ENCODE measurements at regions not wholly inside any gene's neighbourhood (a gene's known extent, or its start where the extent isn't known, plus 50 kb on each side); places are given as distances from the start of the nearest gene placed in this dataset.

GRCh38 chr3:178056868-178057267 is 479.4 kb upstream of the KCNMB2 start:
- 76 to 88% methylated on average over 1 of the region's 1 CpG for WGBS, 2 donors
- no peak for DNase-seq
- Histone ChIP-seq H3K36me3 (no peaks in the 10 kb centered on the region), H3K27me3 (no peaks in the 10 kb centered on the region), H3K4me1 (no peaks in the 10 kb centered on the region), H3K4me3 (no peak overlapping the region), H3K9me3 (no peaks in the 10 kb centered on the region), H3K27ac (no peak overlapping the region)
- no peak for FAIRE-seq
- TF ChIP-seq CTCF (IDR thresholded peaks at IDR 0.05) = no peak
- intact Hi-C loops (cut with DNase I) = no loop called here
- ATAC-seq = no peak

- intact Hi-C loops (cut with DNase I) = no loop called here
- no peaks in the 10 kb centered on the region for H3K4me1 ChIP-seq
- H3K9me3 ChIP-seq = no peaks in the 10 kb centered on the region
- DNase-seq = no peak
- ATAC-seq = no peak
- WGBS, 2 donors = 69 to 71% methylated on average over 6 of the region's 6 CpGs
- H3K27me3 ChIP-seq = no peaks in the 10 kb centered on the region
- no peak overlapping the region for H3K4me3 ChIP-seq
- no peak for FAIRE-seq
- no peak for TF ChIP-seq CTCF (IDR thresholded peaks at IDR 0.05)
- H3K36me3 ChIP-seq = no peaks in the 10 kb centered on the region
- no peak overlapping the region for H3K27ac ChIP-seq
Measured at GRCh38 chr3:178058629-178059028, 477.6 kb upstream of the KCNMB2 start.

- H3K27ac ChIP-seq = no peak overlapping the region
- no peaks in the 10 kb centered on the region for H3K9me3 ChIP-seq
- ATAC-seq = no peak
Measured at GRCh38 chr3:178059119-178059518, 477.1 kb upstream of the KCNMB2 start.

GRCh38 chr3:178059836-178060235 is 476.4 kb upstream of the KCNMB2 start:
- Histone ChIP-seq H3K4me3 (no peak overlapping the region), H3K27me3 (no peaks in the 10 kb centered on the region), H3K4me1 (no peaks in the 10 kb centered on the region), H3K36me3 (no peaks in the 10 kb centered on the region), H3K27ac (no peak overlapping the region), H3K9me3 (no peaks in the 10 kb centered on the region)
- TF ChIP-seq CTCF (IDR thresholded peaks at IDR 0.05) = no peak
- WGBS, 2 donors = 82 to 90% methylated on average over 6 of the region's 6 CpGs
- ATAC-seq = no peak
- intact Hi-C loops (cut with DNase I) = no loop called here
- FAIRE-seq = no peak
- DNase-seq = no peak

More at GRCh38 chr3:178059119-178059518, 477.1 kb upstream of the KCNMB2 start:
- intact Hi-C loops (cut with DNase I) = no loop called here
- no peak for TF ChIP-seq CTCF (IDR thresholded peaks at IDR 0.05)
- no peaks in the 10 kb centered on the region for H3K4me1 ChIP-seq
- peak; percentile 5 for FAIRE-seq
- no peak overlapping the region for H3K4me3 ChIP-seq
- no peak for DNase-seq
- H3K27me3 ChIP-seq = no peaks in the 10 kb centered on the region
- no peaks in the 10 kb centered on the region for H3K36me3 ChIP-seq

GRCh38 chr3:178060407-178060806 is 475.8 kb upstream of the KCNMB2 start:
- ATAC-seq (peak in 2 of 4 donors; percentile 50 to 53), DNase-seq (no peak), FAIRE-seq (no peak)
- no peak overlapping the region for H3K4me3 ChIP-seq
- WGBS, 2 donors = 82 to 83% methylated on average over 2 of the region's 2 CpGs
- no peak overlapping the region for H3K27ac ChIP-seq
- H3K9me3 ChIP-seq = no peaks in the 10 kb centered on the region
- intact Hi-C loops (cut with DNase I) = no loop called here
- no peaks in the 10 kb centered on the region for H3K27me3 ChIP-seq
- H3K36me3 ChIP-seq = no peaks in the 10 kb centered on the region
- TF ChIP-seq CTCF (IDR thresholded peaks at IDR 0.05) = no peak
- no peaks in the 10 kb centered on the region for H3K4me1 ChIP-seq

Data from pancreas (tissue), 10 donors.